ENCODE measurements at regions not wholly inside any gene's neighbourhood (a gene's known extent, or its start where the extent isn't known, plus 50 kb on each side); places are given as distances from the start of the nearest gene placed in this dataset.

DNA sequence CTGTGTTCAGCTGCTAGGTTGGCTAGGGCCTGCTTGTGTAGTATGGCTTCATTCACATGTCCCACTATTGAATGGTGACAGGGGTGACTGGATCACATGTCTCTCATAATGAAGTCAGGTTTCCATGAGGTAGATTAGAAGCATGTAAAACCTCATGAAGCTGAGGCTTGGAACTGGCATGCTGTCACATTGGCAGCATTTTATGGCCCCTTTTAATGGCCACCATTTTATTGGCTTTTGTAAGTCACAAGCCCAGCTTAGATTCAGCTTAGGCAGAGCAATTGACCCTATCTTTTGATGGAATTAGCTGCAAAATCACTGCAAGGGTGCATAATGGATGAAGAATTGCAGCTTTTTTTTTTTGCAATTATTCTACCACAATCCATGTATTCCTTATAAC, 583.5 kb downstream of the MED13L start:
- no TSS peak for BruUV-seq (replicated peaks)
- in situ Hi-C loops (cut with MboI): no loop called here
- H3K9me3 ChIP-seq (replicated peaks; ENCODE audit: control insufficient read depth, insufficient read depth, low read depth, low read length): no peaks in the 10 kb centered on the region

GRCh38 chr12:115691123-115691522, 586.4 kb downstream of the MED13L start:
- FAIRE-seq (no peak), DNase-seq (ENCODE audit: extremely low read depth in 1 of 4, low spot score in 3 of 4) (no peak), ATAC-seq (no peak)
- BruUV-seq (replicated peaks): no TSS peak
- Histone ChIP-seq H3K27ac (ENCODE audit: extremely low read depth, low read depth, low read length) (no peak overlapping the region), H3K36me3 (ENCODE audit: control insufficient read depth, insufficient read depth, low read length) (no peaks in the 10 kb centered on the region), H3K79me2 (ENCODE audit: control insufficient read depth, insufficient read depth, low read length) (no peaks in the 10 kb centered on the region), H3K9me3 (replicated peaks; ENCODE audit: control insufficient read depth, insufficient read depth, low read depth, low read length) (no peaks in the 10 kb centered on the region), H4K20me1 (replicated peaks; ENCODE audit: control insufficient read depth, insufficient read depth, low read length) (no peaks in the 10 kb centered on the region), H3K9ac (ENCODE audit: insufficient read depth in 1 of 2, low read depth in 2 of 2, low read length in 2 of 2) (no peak overlapping the region), H3K4me1 (replicated peaks in 1 of 2; ENCODE audit: control insufficient read depth in 2 of 2, insufficient read depth in 2 of 2, low read length in 2 of 2) (no peaks in the 10 kb centered on the region), H3K4me3 (no peak overlapping the region), H3K4me2 (ENCODE audit: insufficient read depth, low read length) (no peak overlapping the region), H2AFZ (ENCODE audit: low read depth, low read length) (no peak overlapping the region), H3K27me3 (ENCODE audit: control insufficient read depth in 2 of 2, insufficient read depth in 2 of 2, low read length in 2 of 2) (no peaks in the 10 kb centered on the region; a peak in 2 of 5 replicates), H3K9me1 (ENCODE audit: control insufficient read depth, insufficient read depth, low read length) (no peaks in the 10 kb centered on the region)
- ChIA-PET POLR2A (no interaction called here), CTCF (ENCODE audit: low intra/inter-chr PET ratio) (no interaction called here)
- in situ Hi-C loops (cut with MboI): no loop called here
- TF ChIP-seq ZFP91 (CRISPR knock-in tag; IDR thresholded peaks at IDR 0.05): no peak
- intact Hi-C loops (cut with micrococcal nuclease): no loop called here
- 0% methylated on average over 2 of the region's 2 CpGs for WGBS (ENCODE audit: insufficient coverage, low coverage, missing lambda C conversion rate)

More for the DNA sequence above, 583.5 kb downstream of the MED13L start:
- H3K9me1 ChIP-seq (ENCODE audit: control insufficient read depth, insufficient read depth, low read length): no peaks in the 10 kb centered on the region
- no peak overlapping the region for H3K4me2 ChIP-seq (ENCODE audit: insufficient read depth, low read length)
- H2AFZ ChIP-seq (ENCODE audit: low read depth, low read length): no peak overlapping the region
- H3K4me3 ChIP-seq: no peak overlapping the region
- H3K27me3 ChIP-seq (ENCODE audit: control insufficient read depth in 2 of 2, insufficient read depth in 2 of 2, low read length in 2 of 2): no peaks in the 10 kb centered on the region; a peak in 2 of 5 replicates
- POLR2A ChIA-PET: no interaction called here
- no peak overlapping the region for H3K27ac ChIP-seq (ENCODE audit: extremely low read depth, low read depth, low read length)
- DNase-seq (ENCODE audit: extremely low read depth in 1 of 4, low spot score in 3 of 4): no peak
- no peak for FAIRE-seq
- H3K36me3 ChIP-seq (ENCODE audit: control insufficient read depth, insufficient read depth, low read length): no peaks in the 10 kb centered on the region
- intact Hi-C loops (cut with micrococcal nuclease): no loop called here
- no peak overlapping the region for H3K9ac ChIP-seq (ENCODE audit: insufficient read depth in 1 of 2, low read depth in 2 of 2, low read length in 2 of 2)
- CTCF ChIA-PET (ENCODE audit: low intra/inter-chr PET ratio): no interaction called here
- H4K20me1 ChIP-seq (replicated peaks; ENCODE audit: control insufficient read depth, insufficient read depth, low read length): no peaks in the 10 kb centered on the region
- no peaks in the 10 kb centered on the region for H3K79me2 ChIP-seq (ENCODE audit: control insufficient read depth, insufficient read depth, low read length)
- no peak for ATAC-seq
- TF ChIP-seq KDM5B (IDR thresholded peaks at IDR 0.05; ENCODE audit: insufficient replicate concordance, low read depth, low read length): no peak
- H3K4me1 ChIP-seq (replicated peaks in 1 of 2; ENCODE audit: control insufficient read depth in 2 of 2, insufficient read depth in 2 of 2, low read length in 2 of 2): no peaks in the 10 kb centered on the region

Measured in K562 (cell line).